ENCODE measurements at regions not wholly inside any gene's neighbourhood (a gene's known extent, or its start where the extent isn't known, plus 50 kb on each side); places are given as distances from the start of the nearest gene placed in this dataset.

DNA sequence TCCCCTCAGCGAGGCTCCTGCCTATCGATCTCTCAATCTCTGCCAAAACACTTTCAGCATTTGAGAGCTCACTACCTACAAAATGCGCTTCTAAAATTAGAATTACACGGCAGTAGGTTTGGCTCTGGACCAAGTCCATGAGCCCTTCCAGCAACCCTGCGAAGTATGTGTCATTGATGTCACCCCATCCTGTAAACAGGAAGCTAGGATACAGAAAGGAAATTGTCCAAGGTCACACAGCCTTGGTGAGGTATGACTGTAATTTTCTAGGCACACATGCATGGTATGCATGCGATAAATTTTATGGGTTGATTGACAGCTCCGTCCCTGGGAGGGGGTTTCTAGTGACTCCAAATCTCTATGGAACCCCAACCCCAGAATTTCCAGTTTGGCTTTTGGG lies 330.3 kb upstream of the CDH5 start:
- H3K9me3 ChIP-seq = no peaks in the 10 kb centered on the region
- WGBS, 2 donors = 58 to 64% methylated on average over 7 of the region's 7 CpGs
- H3K4me1 ChIP-seq = peaks cover 4 to 13% of the 10 kb centered on the region in 2 donors
- no peaks in the 10 kb centered on the region for H3K27me3 ChIP-seq
- no peak overlapping the region for H3K4me3 ChIP-seq (replicated peaks in 1 of 3)
- no peaks in the 10 kb centered on the region for H3K36me3 ChIP-seq
- TF ChIP-seq, protein P1, sequence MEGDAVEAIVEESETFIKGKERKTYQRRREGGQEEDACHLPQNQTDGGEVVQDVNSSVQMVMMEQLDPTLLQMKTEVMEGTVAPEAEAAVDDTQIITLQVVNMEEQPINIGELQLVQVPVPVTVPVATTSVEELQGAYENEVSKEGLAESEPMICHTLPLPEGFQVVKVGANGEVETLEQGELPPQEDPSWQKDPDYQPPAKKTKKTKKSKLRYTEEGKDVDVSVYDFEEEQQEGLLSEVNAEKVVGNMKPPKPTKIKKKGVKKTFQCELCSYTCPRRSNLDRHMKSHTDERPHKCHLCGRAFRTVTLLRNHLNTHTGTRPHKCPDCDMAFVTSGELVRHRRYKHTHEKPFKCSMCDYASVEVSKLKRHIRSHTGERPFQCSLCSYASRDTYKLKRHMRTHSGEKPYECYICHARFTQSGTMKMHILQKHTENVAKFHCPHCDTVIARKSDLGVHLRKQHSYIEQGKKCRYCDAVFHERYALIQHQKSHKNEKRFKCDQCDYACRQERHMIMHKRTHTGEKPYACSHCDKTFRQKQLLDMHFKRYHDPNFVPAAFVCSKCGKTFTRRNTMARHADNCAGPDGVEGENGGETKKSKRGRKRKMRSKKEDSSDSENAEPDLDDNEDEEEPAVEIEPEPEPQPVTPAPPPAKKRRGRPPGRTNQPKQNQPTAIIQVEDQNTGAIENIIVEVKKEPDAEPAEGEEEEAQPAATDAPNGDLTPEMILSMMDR (IDR thresholded peaks at IDR 0.05) = no peak
- no peak for TF ChIP-seq POLR2A (IDR thresholded peaks at IDR 0.05)
- DNase-seq = no peak
- H3K27ac ChIP-seq = no peak overlapping the region
- intact Hi-C loops (cut with DNase I) = no loop called here

DNA sequence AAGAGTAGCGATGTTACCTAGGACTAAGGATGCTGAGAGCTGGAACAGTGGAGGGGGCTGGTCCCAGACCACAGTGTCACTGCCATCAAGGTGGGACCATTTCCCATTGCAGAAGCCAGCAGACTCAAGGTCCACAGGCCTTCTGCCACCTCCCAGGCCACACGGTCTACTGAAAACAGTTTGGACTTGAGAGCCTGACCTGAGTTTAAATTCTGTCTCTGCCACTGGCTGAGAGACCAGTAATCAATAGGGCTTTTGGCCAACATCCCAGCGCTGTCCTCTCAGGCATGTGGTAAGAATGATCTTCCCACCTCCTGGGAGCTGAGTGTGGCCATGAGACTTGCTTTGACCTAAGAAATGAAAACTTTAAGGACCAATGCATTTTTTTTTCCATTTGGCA lies 331.4 kb upstream of the CDH5 start:
- intact Hi-C loops (cut with DNase I) = no loop called here
- H3K27ac ChIP-seq = no peak overlapping the region
- TF ChIP-seq, protein P1 (IDR thresholded peaks at IDR 0.05) = no peak
- no peak for TF ChIP-seq POLR2A (IDR thresholded peaks at IDR 0.05)
- peak; percentile 4 to 8 for DNase-seq
- no peak overlapping the region for H3K4me3 ChIP-seq (replicated peaks in 1 of 3)
- H3K9me3 ChIP-seq = no peaks in the 10 kb centered on the region
- H3K4me1 ChIP-seq = peaks cover 4 to 13% of the 10 kb centered on the region in 2 donors
- WGBS, 2 donors = 63 to 75% methylated on average over 3 of the region's 3 CpGs
- no peaks in the 10 kb centered on the region for H3K36me3 ChIP-seq
- H3K27me3 ChIP-seq = no peaks in the 10 kb centered on the region

DNA sequence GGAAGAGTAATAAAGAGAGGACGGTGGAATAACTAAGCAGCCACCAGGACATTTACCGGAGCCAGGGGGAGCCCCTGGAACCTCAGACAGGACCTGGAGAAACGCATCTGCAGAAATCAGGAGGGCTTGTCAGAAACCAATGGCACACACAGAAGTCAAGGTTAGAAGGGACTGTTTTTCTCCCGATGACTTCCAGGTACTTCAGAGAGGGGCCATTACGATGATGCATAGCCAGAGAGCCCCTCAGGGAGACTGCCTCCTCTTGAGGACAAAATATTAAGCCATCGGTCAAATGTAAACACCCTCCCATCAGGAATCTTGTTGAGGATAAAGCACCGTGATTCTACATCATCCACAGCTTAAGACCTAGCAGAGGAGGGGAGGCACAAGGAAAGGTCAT lies 333.6 kb upstream of the CDH5 start:
- no peak overlapping the region for H3K27ac ChIP-seq
- intact Hi-C loops (cut with DNase I) = no loop called here
- 86 to 93% methylated on average over 7 of the region's 7 CpGs for WGBS, 2 donors
- peaks cover under 1 to 4% of the 10 kb centered on the region in 2 donors for H3K4me1 ChIP-seq
- no peaks in the 10 kb centered on the region for H3K27me3 ChIP-seq
- H3K9me3 ChIP-seq = no peaks in the 10 kb centered on the region
- no peaks in the 10 kb centered on the region for H3K36me3 ChIP-seq
- no peak for DNase-seq
- H3K4me3 ChIP-seq (replicated peaks in 1 of 3) = no peak overlapping the region
- TF ChIP-seq POLR2A (IDR thresholded peaks at IDR 0.05) = no peak
- TF ChIP-seq, protein P1 (IDR thresholded peaks at IDR 0.05) = no peak

DNA sequence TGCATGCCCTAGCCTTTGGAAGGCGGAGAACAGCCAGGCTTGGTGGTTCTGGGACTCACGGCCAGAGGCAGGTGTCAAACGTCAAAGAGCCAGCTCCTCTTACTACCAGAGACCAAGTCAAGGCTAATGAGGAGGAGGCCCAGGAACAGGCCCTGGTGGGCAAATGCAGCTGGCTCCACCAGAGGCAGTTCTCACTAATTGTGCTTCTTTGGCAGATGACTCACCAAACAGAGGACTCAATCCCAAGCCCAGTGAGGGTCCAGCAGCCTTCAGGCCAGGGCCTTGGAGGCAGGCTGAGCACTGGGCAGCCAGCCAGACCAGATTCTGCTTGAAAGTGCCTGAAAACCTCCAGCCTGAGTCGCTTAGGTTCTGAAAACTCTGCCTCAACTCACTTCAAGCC lies 336.5 kb upstream of the CDH5 start:
- DNase-seq = no peak
- 85 to 89% methylated on average over 4 of the region's 4 CpGs for WGBS, 2 donors
- Histone ChIP-seq H3K4me3 (replicated peaks in 1 of 3) (no peak overlapping the region), H3K36me3 (no peaks in the 10 kb centered on the region), H3K27me3 (no peaks in the 10 kb centered on the region), H3K4me1 (no peaks in the 10 kb centered on the region), H3K9me3 (no peaks in the 10 kb centered on the region), H3K27ac (no peak overlapping the region)
- intact Hi-C loops (cut with DNase I) = no loop called here
- no peak for TF ChIP-seq POLR2A (IDR thresholded peaks at IDR 0.05)
- TF ChIP-seq, protein P1 (IDR thresholded peaks at IDR 0.05) = no peak

DNA sequence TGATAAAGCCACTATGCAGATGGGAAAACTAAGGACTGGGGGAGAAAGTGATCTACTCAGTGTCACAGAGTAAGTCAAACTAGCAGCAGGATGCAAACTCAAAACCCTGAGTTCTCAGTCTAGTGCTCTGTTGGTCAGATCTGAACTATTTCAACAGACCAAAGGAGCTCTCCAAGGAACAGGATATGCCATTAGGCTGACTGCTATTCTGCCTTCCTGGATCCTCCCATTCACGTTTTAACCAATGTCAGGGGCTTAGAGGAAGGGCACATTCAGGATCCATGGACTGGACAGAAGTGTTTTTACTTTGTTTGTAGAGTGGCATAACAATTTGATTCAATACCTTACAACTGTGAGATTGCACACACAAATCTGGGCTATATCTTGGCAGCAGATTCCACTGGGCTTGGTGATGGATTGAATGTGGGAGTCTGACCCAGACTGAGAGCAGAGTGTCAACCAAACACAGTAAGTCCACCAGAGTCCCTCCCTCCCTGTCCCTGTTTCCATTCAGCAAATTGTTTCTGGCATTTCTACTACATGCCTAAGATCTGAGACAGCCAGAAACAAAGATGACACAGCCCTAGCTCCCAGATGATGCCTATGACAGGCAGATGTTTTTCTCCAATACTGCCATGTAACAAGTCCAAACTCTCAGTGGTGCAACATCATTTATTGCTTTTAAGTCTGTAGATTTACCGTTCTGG lies 337.8 kb upstream of the CDH5 start:
- no peak overlapping the region for H3K4me3 ChIP-seq (replicated peaks in 1 of 3)
- 48 to 51% methylated on average over 2 of the region's 2 CpGs for WGBS, 2 donors
- no peaks in the 10 kb centered on the region for H3K9me3 ChIP-seq
- no peak for DNase-seq
- intact Hi-C loops (cut with DNase I) = no loop called here
- H3K4me1 ChIP-seq = no peaks in the 10 kb centered on the region
- H3K36me3 ChIP-seq = no peaks in the 10 kb centered on the region
- no peaks in the 10 kb centered on the region for H3K27me3 ChIP-seq
- TF ChIP-seq POLR2A (IDR thresholded peaks at IDR 0.05) = no peak
- TF ChIP-seq, protein P1 (IDR thresholded peaks at IDR 0.05) = no peak
- H3K27ac ChIP-seq = no peak overlapping the region
